ENCODE measurements at regions not wholly inside any gene's neighbourhood (a gene's known extent, or its start where the extent isn't known, plus 50 kb on each side); places are given as distances from the start of the nearest gene placed in this dataset.

- FAIRE-seq = no peak
These were observed 1082.8 kb upstream of the RBFOX1 start for GRCh38 chr16:6249863-6250262.

GRCh38 chr16:6248199-6248598 is 1084.4 kb upstream of the RBFOX1 start:
- no peak for FAIRE-seq

GRCh38 chr16:6247775-6248174 is 1084.9 kb upstream of the RBFOX1 start:
- FAIRE-seq = no peak

- FAIRE-seq = no peak
These were observed 1085.5 kb upstream of the RBFOX1 start for GRCh38 chr16:6247150-6247549.

- no peak for FAIRE-seq
These were observed 1086.4 kb upstream of the RBFOX1 start for GRCh38 chr16:6246266-6246665.

GRCh38 chr16:6232056-6232455 is 1100.6 kb upstream of the RBFOX1 start:
- FAIRE-seq = no peak

GRCh38 chr16:6231398-6231797 is 1101.2 kb upstream of the RBFOX1 start:
- no peak for FAIRE-seq

- FAIRE-seq = no peak
These were observed 1103.5 kb upstream of the RBFOX1 start for GRCh38 chr16:6229186-6229585.

GRCh38 chr16:6218855-6219254 is 1113.8 kb upstream of the RBFOX1 start:
- no peak for FAIRE-seq

- no peak for FAIRE-seq
These were observed 1115.8 kb upstream of the RBFOX1 start for GRCh38 chr16:6216836-6217235.

GRCh38 chr16:6211644-6212043 is 1114.0 kb upstream of the EEF2KMT start:
- no peak for FAIRE-seq

- no peak for FAIRE-seq
These were observed 1111.8 kb upstream of the EEF2KMT start for GRCh38 chr16:6209355-6209930.

GRCh38 chr16:6207580-6207979 is 1110.0 kb upstream of the EEF2KMT start:
- FAIRE-seq = no peak

- no peak for FAIRE-seq
These were observed 1109.5 kb upstream of the EEF2KMT start for GRCh38 chr16:6207124-6207523.

- FAIRE-seq = no peak
These were observed 1108.5 kb upstream of the EEF2KMT start for GRCh38 chr16:6206080-6206479.

GRCh38 chr16:6204945-6205344 is 1107.3 kb upstream of the EEF2KMT start:
- FAIRE-seq = no peak

- FAIRE-seq = no peak
These were observed 1103.3 kb upstream of the EEF2KMT start for GRCh38 chr16:6200861-6201260.

- FAIRE-seq = no peak
These were observed 1102.7 kb upstream of the EEF2KMT start for GRCh38 chr16:6200271-6200670.

GRCh38 chr16:6195966-6196365 is 1098.4 kb upstream of the EEF2KMT start:
- FAIRE-seq = no peak

GRCh38 chr16:6193718-6194117 is 1096.1 kb upstream of the EEF2KMT start:
- no peak for FAIRE-seq

- FAIRE-seq = no peak
These were observed 1095.4 kb upstream of the EEF2KMT start for GRCh38 chr16:6192984-6193383.

- no peak for FAIRE-seq
These were observed 1094.9 kb upstream of the EEF2KMT start for GRCh38 chr16:6192532-6192931.

- no peak for FAIRE-seq
These were observed 1093.2 kb upstream of the EEF2KMT start for GRCh38 chr16:6190776-6191175.

GRCh38 chr16:6189216-6189615 is 1091.6 kb upstream of the EEF2KMT start:
- FAIRE-seq = no peak

GRCh38 chr16:6177616-6178180 is 1080.1 kb upstream of the EEF2KMT start:
- FAIRE-seq = no peak
